Adrenal gland (tissue), 9 donors: ENCODE measurements at regions not wholly inside any gene's neighbourhood (a gene's known extent, or its start where the extent isn't known, plus 50 kb on each side); places are given as distances from the start of the nearest gene placed in this dataset.

Experiments
- DNase-seq, 7 donors: peaks; one replicate each; pipeline ENCODE4 v3.0.0-alpha.2; 2019 to 2020
- H3K27ac ChIP-seq, 5 donors: fragments of 200-600 bp; sonication (generic) in 4 of 5; 1 replicate in 3 of 5; 2 replicates in 2 of 5; pipeline versions ENCODE4 v1.5.1 to v1.8.0; 2016 to 2020; ENCODE audit warnings: mild to moderate bottlenecking in 1 of 5
- H3K27me3 ChIP-seq: fragments of 200-600 bp; 2 replicates; pipeline ENCODE4 v1.8.0; 2021
- H3K36me3 ChIP-seq, 2 donors: fragments of 200-600 bp; replicated peaks in 1 of 2; 1 replicate in 1 of 2; 2 replicates in 1 of 2; pipeline versions ENCODE4 v1.5.1 to v1.8.0; 2018 to 2022
- H3K4me1 ChIP-seq, 2 donors: fragments of 200-600 bp; replicated peaks in 1 of 2; 1 replicate in 1 of 2; 2 replicates in 1 of 2; pipeline versions ENCODE4 v1.5.1 to v1.8.0; 2018 to 2021
- H3K4me3 ChIP-seq, 4 donors: fragments of 200-600 bp; sonication (generic) in 3 of 4; one replicate each; pipeline ENCODE4 v1.5.1; 2016 to 2018
- H3K9me3 ChIP-seq, 3 donors: fragments of 200-600 bp; sonication (generic) in 1 of 3; replicated peaks in 1 of 3; 1 replicate in 2 of 3; 2 replicates in 1 of 3; pipeline versions ENCODE4 v1.5.1 to v1.8.0; 2016 to 2021
- POLR2A ChIP-seq, 2 donors: fragments of 450-650 bp; IDR thresholded peaks; one replicate each; pipeline ENCODE4 v1.6.1; 2017; ENCODE audit warnings: antibody characterized with exemption in 2 of 2, mild to moderate bottlenecking in 2 of 2, moderate library complexity in 1 of 2
- WGBS, 4 donors: extraction: QIAGEN DNeasy Blood & Tissue Kit in 2 of 4; methylation state at CpG; one replicate each; pipeline versions ENCODE4 v1.1.5 to v1.1.7; 2013 to 2017; 5-methylcytosine and 5-hydroxymethylcytosine counted together
- intact Hi-C, 2 donors: fragments of 100-400 bp; cut with DNase I; formaldehyde crosslinking; loops; one replicate each; pipeline versions ENCODE4 v1.14.1 to v1.15.0; 2022 to 2023
- TF ChIP-seq, protein P1 (sequence below), 6 experiments: fragments of 450-650 bp in 4 of 6; fragments of 200-600 bp in 2 of 6; sonication (generic) in 1 of 6; IDR thresholded peaks; 1 replicate in 5 of 6; 2 replicates in 1 of 6; pipeline versions ENCODE4 v1.5.1 to v1.8.0; 2016 to 2021; ENCODE audit warnings: antibody characterized with exemption in 6 of 6, mild to moderate bottlenecking in 2 of 6, moderate library complexity in 1 of 6
- donor health status: healthy with polysubstance abuse.
- donor health status: Bipolar disorder and iron deficiency.
- donor health status: DM: yes; HTN: yes; CAD: no.
- donor health status: DM: no; HTN: no; CAD: no.
- donor health status: DM: no; HTN: no; CAD: no.

DNA sequence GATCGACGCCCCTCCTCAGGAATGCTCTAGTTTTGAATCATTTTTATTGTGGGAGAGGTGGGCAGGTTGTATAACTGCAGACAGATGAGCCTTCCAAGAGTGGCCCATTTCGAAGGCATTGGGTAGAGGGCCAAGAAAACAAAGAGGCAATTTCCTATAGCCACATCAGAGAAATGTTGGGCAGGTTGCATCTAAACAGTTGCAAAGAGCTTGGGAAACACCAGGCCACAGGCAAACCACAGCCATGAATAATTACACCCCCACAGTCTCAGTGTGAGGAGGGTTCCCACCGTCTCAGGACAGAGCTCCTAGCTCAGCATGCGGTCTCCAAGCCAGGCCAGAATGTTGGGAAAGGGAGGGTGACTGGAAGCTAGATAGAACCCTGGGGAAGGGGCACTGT, 257.3 kb downstream of the ABHD5 start:
- Histone ChIP-seq H3K36me3 (no peaks in the 10 kb centered on the region), H3K4me3 (no peak overlapping the region), H3K4me1 (no peaks in the 10 kb centered on the region), H3K27ac (no peak overlapping the region), H3K9me3 (no peaks in the 10 kb centered on the region), H3K27me3 (peaks cover 13% of the 10 kb centered on the region)
- WGBS, 4 donors = 74 to 80% (median 76%) methylated on average over 5 of the region's 5 CpGs
- intact Hi-C loops = no loop called here
- no peak for TF ChIP-seq POLR2A (IDR thresholded peaks at IDR 0.05)
- TF ChIP-seq, protein P1, sequence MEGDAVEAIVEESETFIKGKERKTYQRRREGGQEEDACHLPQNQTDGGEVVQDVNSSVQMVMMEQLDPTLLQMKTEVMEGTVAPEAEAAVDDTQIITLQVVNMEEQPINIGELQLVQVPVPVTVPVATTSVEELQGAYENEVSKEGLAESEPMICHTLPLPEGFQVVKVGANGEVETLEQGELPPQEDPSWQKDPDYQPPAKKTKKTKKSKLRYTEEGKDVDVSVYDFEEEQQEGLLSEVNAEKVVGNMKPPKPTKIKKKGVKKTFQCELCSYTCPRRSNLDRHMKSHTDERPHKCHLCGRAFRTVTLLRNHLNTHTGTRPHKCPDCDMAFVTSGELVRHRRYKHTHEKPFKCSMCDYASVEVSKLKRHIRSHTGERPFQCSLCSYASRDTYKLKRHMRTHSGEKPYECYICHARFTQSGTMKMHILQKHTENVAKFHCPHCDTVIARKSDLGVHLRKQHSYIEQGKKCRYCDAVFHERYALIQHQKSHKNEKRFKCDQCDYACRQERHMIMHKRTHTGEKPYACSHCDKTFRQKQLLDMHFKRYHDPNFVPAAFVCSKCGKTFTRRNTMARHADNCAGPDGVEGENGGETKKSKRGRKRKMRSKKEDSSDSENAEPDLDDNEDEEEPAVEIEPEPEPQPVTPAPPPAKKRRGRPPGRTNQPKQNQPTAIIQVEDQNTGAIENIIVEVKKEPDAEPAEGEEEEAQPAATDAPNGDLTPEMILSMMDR (IDR thresholded peaks at IDR 0.05) = no peak
- no peak for DNase-seq

DNA sequence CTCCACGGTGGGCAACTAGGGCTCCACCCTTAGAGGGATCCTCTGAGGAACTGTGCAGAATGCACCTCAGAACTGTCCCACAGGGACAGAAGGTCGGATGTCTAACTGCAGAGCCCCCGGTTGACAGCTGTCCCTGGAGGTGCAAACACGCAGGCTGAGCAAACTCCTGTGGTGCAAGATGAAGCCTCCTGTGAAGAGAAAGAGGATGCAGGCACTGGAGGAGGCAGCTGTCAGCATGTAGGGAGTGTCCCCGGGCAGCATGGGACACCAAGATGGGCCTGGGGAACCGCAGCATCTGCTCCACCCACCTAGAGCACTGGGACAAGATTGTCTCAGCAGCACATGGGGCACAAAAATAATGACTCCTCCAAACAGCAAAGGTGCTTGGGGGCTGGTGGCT, 258.9 kb downstream of the ABHD5 start:
- 64 to 80% (median 76%) methylated on average over 5 to 6 of the region's 6 CpGs for WGBS, 4 donors
- intact Hi-C loops = no loop called here
- H3K9me3 ChIP-seq = no peaks in the 10 kb centered on the region
- no peak overlapping the region for H3K4me3 ChIP-seq
- no peaks in the 10 kb centered on the region for H3K36me3 ChIP-seq
- TF ChIP-seq, protein P1 (IDR thresholded peaks at IDR 0.05) = no peak
- TF ChIP-seq POLR2A (IDR thresholded peaks at IDR 0.05) = no peak
- no peak for DNase-seq
- peaks cover 6 to 9% of the 10 kb centered on the region in 2 donors for H3K4me1 ChIP-seq
- no peak overlapping the region for H3K27ac ChIP-seq
- peaks cover 13% of the 10 kb centered on the region for H3K27me3 ChIP-seq

GRCh38 chr3:43950775-43951174, 260.0 kb downstream of the ABHD5 start:
- no peak for DNase-seq
- Histone ChIP-seq H3K36me3 (no peaks in the 10 kb centered on the region), H3K4me3 (no peak overlapping the region), H3K9me3 (no peaks in the 10 kb centered on the region), H3K27ac (no peak overlapping the region), H3K4me1 (peaks cover 6 to 9% of the 10 kb centered on the region in 2 donors), H3K27me3 (peaks cover 13% of the 10 kb centered on the region)
- TF ChIP-seq, protein P1 (IDR thresholded peaks at IDR 0.05) = no peak
- TF ChIP-seq POLR2A (IDR thresholded peaks at IDR 0.05) = no peak
- intact Hi-C loops = no loop called here
- WGBS, 4 donors = 57 to 80% (median 59%) methylated on average over 4 of the region's 4 CpGs

DNA sequence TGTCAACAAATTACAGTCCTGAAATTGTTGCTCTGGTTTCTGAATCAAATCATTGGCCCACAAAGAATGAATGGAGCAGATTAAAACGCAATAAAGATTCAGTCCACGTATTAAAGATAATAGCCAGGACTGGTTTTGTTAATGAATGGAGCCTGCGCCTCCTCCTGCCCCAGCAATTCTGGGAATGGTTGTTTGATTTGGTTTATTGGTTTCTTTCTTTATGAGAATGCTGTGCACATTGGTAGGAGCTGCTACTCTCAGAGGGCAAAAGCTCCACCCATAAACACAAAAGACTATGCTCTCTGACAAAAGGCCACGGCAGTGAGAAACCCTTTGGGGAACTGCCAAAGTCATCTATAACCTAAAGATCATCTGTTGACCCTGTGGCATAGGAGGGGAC, 261.1 kb downstream of the ABHD5 start:
- no peak for TF ChIP-seq POLR2A (IDR thresholded peaks at IDR 0.05)
- TF ChIP-seq, protein P1 (IDR thresholded peaks at IDR 0.05) = no peak
- intact Hi-C loops = no loop called here
- Histone ChIP-seq H3K27ac (no peak overlapping the region), H3K36me3 (no peaks in the 10 kb centered on the region), H3K4me1 (peaks cover 6 to 9% of the 10 kb centered on the region in 2 donors), H3K27me3 (peaks cover 10% of the 10 kb centered on the region), H3K9me3 (no peaks in the 10 kb centered on the region), H3K4me3 (no peak overlapping the region)
- 75 to 83% (median 78%) methylated on average over 4 of the region's 4 CpGs for WGBS, 4 donors
- no peak for DNase-seq
